HG03469 (cell line): ENCODE measurements at regions not wholly inside any gene's neighbourhood (a gene's known extent, or its start where the extent isn't known, plus 50 kb on each side); places are given as distances from the start of the nearest gene placed in this dataset.

Experiments
- ATAC-seq: cut with Tn5 transposase; IDR thresholded peaks from one replicate; pipeline ENCODE4 v1.9.1; 2021; ENCODE audit warnings: mild to moderate bottlenecking, moderate library complexity, moderate number of reproducible peaks; ENCODE audit not compliant: unreplicated experiment

GRCh38 chr13:81539643-81540150 is 1198.8 kb upstream of the SPRY2 start:
- ATAC-seq, result no peak

GRCh38 chr13:81498969-81499368 is 1158.0 kb upstream of the SPRY2 start:
- no peak for ATAC-seq

- ATAC-seq, result no peak
These were observed 1152.2 kb upstream of the SPRY2 start for GRCh38 chr13:81493144-81493543.

- no peak for ATAC-seq
These were observed 1151.5 kb upstream of the SPRY2 start for GRCh38 chr13:81492449-81492848.

GRCh38 chr13:81488021-81488420 is 1147.1 kb upstream of the SPRY2 start:
- ATAC-seq, result no peak

GRCh38 chr13:81487151-81487550 is 1146.2 kb upstream of the SPRY2 start:
- no peak for ATAC-seq

GRCh38 chr13:81480634-81481033 is 1139.7 kb upstream of the SPRY2 start:
- no peak for ATAC-seq

- no peak for ATAC-seq
These were observed 1132.5 kb upstream of the SPRY2 start for GRCh38 chr13:81473366-81473899.

GRCh38 chr13:81458170-81458569 is 1117.2 kb upstream of the SPRY2 start:
- no peak for ATAC-seq

GRCh38 chr13:81446441-81446840 is 1105.5 kb upstream of the SPRY2 start:
- ATAC-seq, result no peak

- ATAC-seq, result no peak
These were observed 1102.0 kb upstream of the SPRY2 start for GRCh38 chr13:81442904-81443303.

GRCh38 chr13:81425286-81425685 is 1084.4 kb upstream of the SPRY2 start:
- ATAC-seq, result no peak

GRCh38 chr13:81409284-81409683 is 1068.4 kb upstream of the SPRY2 start:
- no peak for ATAC-seq

- ATAC-seq, result no peak
These were observed 1067.7 kb upstream of the SPRY2 start for GRCh38 chr13:81408647-81409046.

GRCh38 chr13:81406639-81407292 is 1065.8 kb upstream of the SPRY2 start:
- ATAC-seq, result peak; percentile 78

- ATAC-seq, result no peak
These were observed 1065.1 kb upstream of the SPRY2 start for GRCh38 chr13:81406022-81406421.

- no peak for ATAC-seq
These were observed 1055.3 kb upstream of the SPRY2 start for GRCh38 chr13:81396192-81396591.

GRCh38 chr13:81395368-81395767 is 1054.4 kb upstream of the SPRY2 start:
- no peak for ATAC-seq

- no peak for ATAC-seq
These were observed 1053.7 kb upstream of the SPRY2 start for GRCh38 chr13:81394640-81395039.

GRCh38 chr13:81393721-81394120 is 1052.8 kb upstream of the SPRY2 start:
- ATAC-seq, result no peak

GRCh38 chr13:81393110-81393509 is 1052.2 kb upstream of the SPRY2 start:
- ATAC-seq, result no peak

GRCh38 chr13:81388400-81388799 is 1047.5 kb upstream of the SPRY2 start:
- no peak for ATAC-seq

- ATAC-seq, result no peak
These were observed 1042.5 kb upstream of the SPRY2 start for GRCh38 chr13:81383444-81383843.
